Skeletal muscle cell (primary cell): ENCODE measurements at regions not wholly inside any gene's neighbourhood (a gene's known extent, or its start where the extent isn't known, plus 50 kb on each side); places are given as distances from the start of the nearest gene placed in this dataset.
"Not testable (repeated sequence)": the region's sequence is repeated elsewhere in the genome, so short reads cannot be mapped to it uniquely, and the experiment has no call there.

Experiments
- DNase-seq: peaks from one replicate; pipeline ENCODE4 v3.0.0-alpha.2; 2010; ENCODE audit warnings: low read depth
- H3K4me3 ChIP-seq: 2 replicates; pipeline ENCODE4 v1.5.1; 2011; ENCODE audit warnings: low read depth, mild to moderate bottlenecking, control low read depth, low read length, moderate library complexity

GRCh38 chr4:134145369-134145768, 56.2 kb downstream of the PABPC4L start:
- no peak overlapping the region for H3K4me3 ChIP-seq
- no peak for DNase-seq

DNA sequence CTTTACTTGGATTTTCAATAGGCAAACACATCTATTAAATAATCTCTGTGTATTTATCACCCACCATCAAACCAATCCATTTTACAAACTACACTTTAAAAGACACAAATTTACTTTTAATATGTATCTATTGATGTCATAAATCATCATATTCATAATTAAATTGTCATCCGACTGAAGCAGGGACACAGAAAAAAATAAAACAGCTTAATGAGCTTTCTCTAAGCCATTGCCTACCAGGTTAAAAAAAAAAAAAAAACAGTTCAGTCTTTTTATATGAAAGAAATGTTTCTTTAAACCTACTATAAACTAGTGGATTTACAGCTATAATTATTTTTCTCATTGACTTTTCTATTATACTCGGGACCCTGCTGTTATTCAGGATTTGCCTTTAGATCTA, 57.3 kb downstream of the PABPC4L start:
- H3K4me3 ChIP-seq, result no peak overlapping the region
- DNase-seq, result no peak

DNA sequence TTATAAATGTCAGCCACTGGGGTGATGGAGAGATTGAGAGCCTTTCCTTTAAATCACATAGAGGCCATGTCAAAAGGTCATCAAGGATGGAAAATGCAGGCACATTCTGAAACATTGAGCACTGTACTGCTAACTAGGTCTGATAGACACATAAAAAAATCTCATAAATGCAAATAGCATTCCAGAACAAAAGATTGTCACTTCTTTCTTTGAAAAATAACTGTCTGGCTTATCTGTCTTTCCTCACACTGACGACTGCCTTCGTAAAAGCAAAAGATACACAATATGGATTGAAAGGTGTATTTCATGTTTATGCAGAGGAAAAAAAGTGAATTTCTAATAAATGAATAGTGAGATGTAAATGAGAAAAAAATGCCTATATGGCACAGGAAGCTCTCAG, 59.9 kb downstream of the PABPC4L start:
- DNase-seq, result no peak
- H3K4me3 ChIP-seq, result no peak overlapping the region

- no peak for DNase-seq
- no peak overlapping the region for H3K4me3 ChIP-seq
Observed at GRCh38 chr4:134139188-134139587, 62.4 kb downstream of the PABPC4L start.

GRCh38 chr4:134132086-134132783, 69.4 kb downstream of the PABPC4L start:
- no peak overlapping the region for H3K4me3 ChIP-seq
- no peak for DNase-seq

DNA sequence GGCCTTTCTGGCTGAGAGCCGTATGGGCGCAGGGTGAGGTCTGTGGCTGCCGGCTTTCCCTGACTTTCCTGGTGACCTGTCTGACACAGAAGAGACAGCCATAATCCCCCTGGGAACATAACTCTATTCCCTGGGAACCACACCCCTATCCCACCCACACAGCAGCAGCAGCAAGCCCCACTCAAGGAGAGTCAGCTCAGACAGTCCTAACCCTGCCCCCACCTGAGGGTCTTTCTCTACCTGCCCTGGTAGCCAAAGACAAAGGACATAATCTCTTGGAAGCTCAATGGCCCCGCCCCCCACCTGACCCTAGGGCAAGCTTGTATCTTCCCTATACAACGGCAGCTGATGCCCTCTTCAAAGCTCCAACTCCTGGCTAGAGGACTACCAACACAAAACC, 74.6 kb downstream of the PABPC4L start:
- DNase-seq, result no peak
- no peak overlapping the region for H3K4me3 ChIP-seq

DNA sequence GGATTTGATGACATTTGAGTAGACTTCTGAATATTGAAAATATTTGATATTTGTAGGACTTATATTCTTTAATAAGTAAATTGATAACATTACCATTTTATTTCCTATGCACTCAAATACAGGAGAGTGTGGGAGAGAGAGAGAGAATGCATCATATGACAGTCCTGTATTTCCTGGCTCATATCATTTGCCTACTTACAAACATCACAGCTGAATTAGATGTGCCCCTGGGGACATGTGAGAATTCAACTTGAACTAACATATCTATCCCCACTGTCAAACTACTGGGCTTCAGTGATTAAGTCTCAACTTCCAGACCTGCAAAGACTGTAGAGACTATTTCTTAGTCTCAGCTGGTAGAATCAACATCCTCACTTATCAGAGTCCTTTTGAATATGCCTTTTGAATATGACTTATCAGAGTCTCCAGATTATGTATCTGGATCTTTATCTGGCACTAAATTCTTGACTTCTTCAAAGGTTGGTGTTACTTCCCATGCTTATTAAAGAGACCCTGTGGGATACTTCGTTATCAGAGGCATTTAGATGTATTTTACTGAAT, 75.5 kb downstream of the PABPC4L start:
- no peak overlapping the region for H3K4me3 ChIP-seq
- no peak for DNase-seq

- no peak for DNase-seq
- H3K4me3 ChIP-seq, result no peak overlapping the region
Observed at GRCh38 chr4:134122903-134123302, 78.7 kb downstream of the PABPC4L start.

DNA sequence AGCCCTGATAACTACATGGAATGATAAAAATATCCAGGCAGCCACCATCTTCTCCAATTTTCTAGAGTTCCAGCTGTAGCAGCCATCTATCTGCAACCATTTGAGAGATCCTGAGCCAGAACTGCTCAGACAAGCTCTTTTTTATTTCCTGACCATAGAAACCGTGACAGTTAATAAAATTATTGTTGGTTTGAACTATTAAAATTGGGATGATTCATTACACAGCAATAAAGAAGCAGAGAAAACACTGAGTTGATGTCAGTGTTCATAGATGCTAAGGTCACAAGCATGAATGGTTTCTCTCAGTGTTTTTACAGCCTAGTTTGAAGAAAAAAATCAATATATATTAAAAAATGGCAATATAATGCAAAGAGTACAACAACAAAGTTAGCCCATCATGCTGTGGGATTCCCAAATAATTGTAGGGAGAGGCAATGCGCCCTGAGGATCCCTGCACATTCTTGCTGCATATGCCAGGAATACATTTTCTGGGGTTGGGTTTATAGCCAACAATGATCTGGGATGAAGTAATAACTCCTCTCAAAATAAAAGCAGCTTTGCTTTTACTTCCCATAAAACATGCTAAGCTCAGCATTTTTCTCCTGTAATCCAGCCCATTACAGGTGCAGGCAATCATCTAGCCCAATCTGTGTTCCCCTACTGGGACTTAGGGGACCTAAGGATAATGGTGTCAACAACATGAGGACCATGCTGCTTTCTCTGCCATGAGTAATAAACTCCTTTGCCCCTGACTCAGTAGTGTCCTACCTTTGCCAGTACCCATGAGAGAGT, 84.0 kb downstream of the PABPC4L start:
- no peak for DNase-seq
- no peak overlapping the region for H3K4me3 ChIP-seq

GRCh38 chr4:134089885-134090284, 111.7 kb downstream of the PABPC4L start:
- H3K4me3 ChIP-seq, result no peak overlapping the region
- DNase-seq, result no peak

GRCh38 chr4:134085496-134085895, 116.1 kb downstream of the PABPC4L start:
- H3K4me3 ChIP-seq, result no peak overlapping the region
- no peak for DNase-seq

DNA sequence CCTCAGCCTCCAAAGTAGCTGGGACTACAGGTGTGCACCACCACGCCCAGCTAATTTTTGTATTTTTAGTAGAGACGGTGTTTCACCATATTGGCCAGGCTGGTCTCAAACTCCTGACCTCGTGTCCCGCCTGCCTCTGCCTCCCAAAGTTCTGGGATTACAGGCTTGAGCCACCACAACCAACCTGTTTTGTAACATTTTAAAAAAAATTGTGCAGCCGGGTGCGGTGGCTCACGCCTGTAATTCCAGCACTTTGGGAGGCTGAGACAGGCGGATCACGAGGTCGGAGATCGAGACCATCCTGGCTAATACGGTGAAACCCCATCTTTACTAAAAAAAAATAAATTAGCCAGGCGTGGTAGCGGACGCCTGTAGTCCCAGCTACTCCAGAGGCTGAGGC, 122.5 kb downstream of the PABPC4L start:
- DNase-seq, H3K4me3 ChIP-seq: not testable (repeated sequence)

DNA sequence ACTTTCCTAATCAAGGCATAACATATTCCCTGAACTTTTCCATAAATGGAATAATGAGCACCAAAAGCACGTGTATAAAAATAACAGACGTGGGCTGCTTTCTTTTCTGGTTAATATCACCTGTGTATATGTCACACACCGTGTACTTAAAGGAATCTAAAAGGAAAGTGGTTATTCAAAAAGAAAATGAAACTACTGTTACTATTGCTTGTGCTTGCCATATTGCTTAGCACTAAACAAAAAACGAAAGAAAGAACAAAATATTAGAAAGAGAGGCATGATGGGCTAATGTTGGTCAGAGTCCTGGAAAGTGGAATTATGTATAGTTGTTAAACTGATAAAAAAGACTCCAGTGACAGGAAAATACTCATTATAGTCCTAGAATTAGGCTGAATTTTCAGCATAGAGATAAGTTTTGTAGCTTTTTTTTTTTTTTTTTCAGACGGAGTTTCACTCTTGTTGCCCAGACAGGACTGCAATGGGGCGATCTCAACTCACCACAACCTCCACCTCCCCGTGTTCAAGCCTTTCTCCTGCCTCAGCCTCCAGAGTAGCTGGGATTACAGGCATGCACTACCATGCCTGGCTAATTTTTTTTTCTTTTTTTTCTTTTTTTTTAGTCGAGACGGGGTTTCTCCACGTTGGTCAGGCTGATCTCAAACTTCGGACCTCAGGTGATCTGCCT, 123.2 kb downstream of the PABPC4L start:
- DNase-seq, result no peak
- no peak overlapping the region for H3K4me3 ChIP-seq

- no peak overlapping the region for H3K4me3 ChIP-seq
- no peak for DNase-seq
Observed at GRCh38 chr4:134073711-134074110, 127.9 kb downstream of the PABPC4L start.

GRCh38 chr4:134072137-134072536, 129.5 kb downstream of the PABPC4L start:
- no peak for DNase-seq
- no peak overlapping the region for H3K4me3 ChIP-seq

- no peak overlapping the region for H3K4me3 ChIP-seq
- DNase-seq, result no peak
Observed at GRCh38 chr4:134070174-134070573, 131.4 kb downstream of the PABPC4L start.

- no peak for DNase-seq
- H3K4me3 ChIP-seq, result no peak overlapping the region
Observed at GRCh38 chr4:134057356-134057755, 144.2 kb downstream of the PABPC4L start.

DNA sequence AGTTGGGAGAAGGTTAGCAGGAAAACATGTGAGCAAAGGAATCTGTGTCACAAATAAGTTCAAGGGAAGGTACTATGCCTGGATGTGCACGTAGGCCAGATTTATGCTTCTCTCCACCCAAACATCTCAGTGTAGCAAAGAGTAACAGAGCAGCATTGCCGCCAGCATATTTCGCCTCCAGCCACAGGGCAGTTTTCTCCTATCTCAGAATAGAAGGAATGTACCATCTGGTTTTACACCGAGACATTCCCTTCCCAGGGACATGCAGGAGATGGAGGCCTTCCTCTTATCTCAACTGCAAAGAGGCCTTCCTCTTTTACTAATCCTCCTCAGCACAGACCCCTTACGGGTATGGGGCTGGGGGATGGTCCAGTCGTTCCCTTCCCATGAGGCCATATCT, 155.4 kb downstream of the PABPC4L start:
- H3K4me3 ChIP-seq, DNase-seq: not testable (repeated sequence)

- DNase-seq, result no peak
- H3K4me3 ChIP-seq, result no peak overlapping the region
Observed at GRCh38 chr4:134045411-134045810, 156.2 kb downstream of the PABPC4L start.

- no peak overlapping the region for H3K4me3 ChIP-seq
- DNase-seq, result no peak
Observed at GRCh38 chr4:134043266-134043665, 158.3 kb downstream of the PABPC4L start.
